Stomach (tissue), 4 donors: ENCODE measurements at regions not wholly inside any gene's neighbourhood (a gene's known extent, or its start where the extent isn't known, plus 50 kb on each side); places are given as distances from the start of the nearest gene placed in this dataset.
A peak's percentile ranks its signal among the peaks of the same experiment; 100 is the strongest.

Source experiments
- POLR2A ChIP-seq, 4 donors: fragments of 450-650 bp; IDR thresholded peaks; one replicate each; pipeline ENCODE4 v1.6.1; 2016; ENCODE audit warnings: antibody characterized with exemption in 4 of 4, control low read depth in 2 of 4, mild to moderate bottlenecking in 1 of 4, moderate library complexity in 1 of 4
- TF ChIP-seq, protein P1 (sequence below), 7 experiments: fragments of 450-650 bp in 4 of 7; fragments of 200-600 bp in 3 of 7; sonication (generic) in 3 of 7; IDR thresholded peaks; one replicate each; pipeline ENCODE4 v1.5.1; 2016 to 2019; ENCODE audit warnings: antibody characterized with exemption in 7 of 7, control low read depth in 2 of 7, mild to moderate bottlenecking in 1 of 7

GRCh38 chr6:1552296-1552761, 57.4 kb upstream of the FOXC1 start:
- TF ChIP-seq, protein P1, sequence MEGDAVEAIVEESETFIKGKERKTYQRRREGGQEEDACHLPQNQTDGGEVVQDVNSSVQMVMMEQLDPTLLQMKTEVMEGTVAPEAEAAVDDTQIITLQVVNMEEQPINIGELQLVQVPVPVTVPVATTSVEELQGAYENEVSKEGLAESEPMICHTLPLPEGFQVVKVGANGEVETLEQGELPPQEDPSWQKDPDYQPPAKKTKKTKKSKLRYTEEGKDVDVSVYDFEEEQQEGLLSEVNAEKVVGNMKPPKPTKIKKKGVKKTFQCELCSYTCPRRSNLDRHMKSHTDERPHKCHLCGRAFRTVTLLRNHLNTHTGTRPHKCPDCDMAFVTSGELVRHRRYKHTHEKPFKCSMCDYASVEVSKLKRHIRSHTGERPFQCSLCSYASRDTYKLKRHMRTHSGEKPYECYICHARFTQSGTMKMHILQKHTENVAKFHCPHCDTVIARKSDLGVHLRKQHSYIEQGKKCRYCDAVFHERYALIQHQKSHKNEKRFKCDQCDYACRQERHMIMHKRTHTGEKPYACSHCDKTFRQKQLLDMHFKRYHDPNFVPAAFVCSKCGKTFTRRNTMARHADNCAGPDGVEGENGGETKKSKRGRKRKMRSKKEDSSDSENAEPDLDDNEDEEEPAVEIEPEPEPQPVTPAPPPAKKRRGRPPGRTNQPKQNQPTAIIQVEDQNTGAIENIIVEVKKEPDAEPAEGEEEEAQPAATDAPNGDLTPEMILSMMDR (IDR thresholded peaks at IDR 0.05), result peak in 1 of 7 experiments; percentile 8
- TF ChIP-seq POLR2A (IDR thresholded peaks at IDR 0.05), result no peak
